Smooth muscle cell (in vitro differentiated cells): ENCODE measurements at regions not wholly inside any gene's neighbourhood (a gene's known extent, or its start where the extent isn't known, plus 50 kb on each side); places are given as distances from the start of the nearest gene placed in this dataset.

Experiments
- DNase-seq: peaks from one replicate; lab custom pipeline; 2025; ENCODE audit not compliant: unreplicated experiment; lab: John Stamatoyannopoulos, UW
- H2AFZ ChIP-seq: fragments of 200-600 bp; sonication (generic); 2 replicates; pipeline ENCODE4 v1.6.0; 2016; ENCODE audit warnings: antibody characterized with exemption, low read depth, mild to moderate bottlenecking
- H3F3A ChIP-seq: fragments of 200-600 bp; sonication (generic); 2 replicates; pipeline ENCODE4 v1.6.0; 2017; ENCODE audit warnings: antibody characterized with exemption, low read depth
- H3K27ac ChIP-seq: fragments of 200-600 bp; sonication (generic); 2 replicates; pipeline ENCODE4 v1.5.1; 2016; ENCODE audit warnings: low read depth, mild to moderate bottlenecking
- H3K27me3 ChIP-seq: fragments of 200-600 bp; sonication (generic); 2 replicates; pipeline ENCODE4 v1.6.1; 2016; ENCODE audit warnings: low read depth, mild to moderate bottlenecking
- H3K36me3 ChIP-seq: fragments of 200-600 bp; sonication (generic); 2 replicates; pipeline ENCODE4 v1.5.1; 2016; ENCODE audit warnings: low read depth
- H3K4me1 ChIP-seq: fragments of 200-600 bp; sonication (generic); 2 replicates; pipeline ENCODE4 v1.5.1; 2016; ENCODE audit warnings: low read depth
- H3K4me2 ChIP-seq: fragments of 200-600 bp; sonication (generic); 2 replicates; pipeline ENCODE4 v1.6.0; 2016; ENCODE audit warnings: mild to moderate bottlenecking
- H3K4me3 ChIP-seq: fragments of 200-600 bp; sonication (generic); 2 replicates; pipeline ENCODE4 v1.5.1; 2016; ENCODE audit warnings: mild to moderate bottlenecking
- H3K79me2 ChIP-seq: fragments of 200-600 bp; sonication (generic); 2 replicates; pipeline ENCODE4 v1.6.0; 2016; ENCODE audit warnings: low read depth, mild to moderate bottlenecking
- H3K9ac ChIP-seq: fragments of 200-600 bp; sonication (generic); 2 replicates; pipeline ENCODE4 v1.6.0; 2016; ENCODE audit warnings: low read depth
- H3K9me3 ChIP-seq: fragments of 200-600 bp; sonication (generic); replicated peaks from 2 replicates; pipeline ENCODE4 v1.5.1; 2016; ENCODE audit warnings: low read depth
- H4K20me1 ChIP-seq: fragments of 200-600 bp; sonication (generic); 2 replicates; pipeline ENCODE4 v1.6.0; 2016; ENCODE audit warnings: low read depth
- WGBS: methylation state at CpG from one replicate; pipeline ENCODE4 v1.1.7; 2016; ENCODE audit warnings: low lambda C conversion rate; 5-methylcytosine and 5-hydroxymethylcytosine counted together
- TF ChIP-seq, protein P1 (sequence below): fragments of 200-600 bp; sonication (generic); IDR thresholded peaks from 2 replicates; pipeline ENCODE4 v1.5.1; 2017; ENCODE audit warnings: borderline replicate concordance, mild to moderate bottlenecking, antibody characterized with exemption; ENCODE audit not compliant: insufficient read depth, poor library complexity, severe bottlenecking

DNA sequence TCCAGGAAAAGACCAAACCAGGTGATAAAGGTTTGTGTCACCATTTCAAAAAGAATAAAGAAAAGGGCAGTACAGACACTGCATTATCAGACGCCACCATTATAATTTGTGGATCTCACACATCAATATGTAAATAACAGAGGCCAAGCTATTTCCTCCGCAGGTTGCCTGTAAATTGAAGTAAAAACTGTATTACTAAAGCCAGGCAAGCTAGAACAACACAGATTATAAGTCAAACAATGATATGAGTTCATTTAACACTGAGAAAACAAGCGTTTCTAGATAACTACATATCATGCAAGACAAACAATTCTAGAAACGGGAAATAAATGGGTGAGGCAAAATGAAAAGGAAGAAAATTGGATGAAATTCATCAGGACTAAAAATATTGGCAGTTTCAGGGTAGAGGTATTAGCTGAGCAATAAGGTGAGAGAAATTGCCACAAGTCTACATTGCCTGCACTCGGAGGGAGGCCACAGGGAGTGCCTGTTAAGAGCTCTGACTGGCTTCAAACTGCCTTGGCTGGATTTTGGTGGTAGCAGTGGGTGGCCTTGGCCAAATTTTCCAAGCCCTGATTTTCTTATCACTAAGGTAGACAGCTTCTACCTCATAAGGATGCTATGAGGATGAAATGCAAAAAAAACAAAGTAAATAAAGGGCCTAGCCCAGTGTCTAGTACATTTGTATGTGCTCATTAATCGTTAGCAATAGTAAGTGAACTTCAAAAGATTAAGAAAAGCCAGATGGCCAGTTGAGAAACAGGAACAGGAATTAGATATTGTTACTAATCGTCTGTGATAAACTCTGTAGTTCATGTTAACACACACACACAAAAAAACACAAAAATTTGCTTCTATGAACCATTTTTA is 240.0 kb upstream of the NFE2L3 start:
- no peak overlapping the region for H3K9ac ChIP-seq
- no peaks in the 10 kb centered on the region for H3K27me3 ChIP-seq
- H2AFZ ChIP-seq = no peak overlapping the region
- H3K79me2 ChIP-seq = no peaks in the 10 kb centered on the region
- no peaks in the 10 kb centered on the region for H3K4me1 ChIP-seq
- H3F3A ChIP-seq = no peaks in the 10 kb centered on the region
- H4K20me1 ChIP-seq = no peaks in the 10 kb centered on the region
- no peak for DNase-seq
- no peak overlapping the region for H3K4me3 ChIP-seq
- H3K27ac ChIP-seq = no peak overlapping the region
- no peaks in the 10 kb centered on the region for H3K9me3 ChIP-seq
- no peaks in the 10 kb centered on the region for H3K36me3 ChIP-seq
- TF ChIP-seq, protein P1, sequence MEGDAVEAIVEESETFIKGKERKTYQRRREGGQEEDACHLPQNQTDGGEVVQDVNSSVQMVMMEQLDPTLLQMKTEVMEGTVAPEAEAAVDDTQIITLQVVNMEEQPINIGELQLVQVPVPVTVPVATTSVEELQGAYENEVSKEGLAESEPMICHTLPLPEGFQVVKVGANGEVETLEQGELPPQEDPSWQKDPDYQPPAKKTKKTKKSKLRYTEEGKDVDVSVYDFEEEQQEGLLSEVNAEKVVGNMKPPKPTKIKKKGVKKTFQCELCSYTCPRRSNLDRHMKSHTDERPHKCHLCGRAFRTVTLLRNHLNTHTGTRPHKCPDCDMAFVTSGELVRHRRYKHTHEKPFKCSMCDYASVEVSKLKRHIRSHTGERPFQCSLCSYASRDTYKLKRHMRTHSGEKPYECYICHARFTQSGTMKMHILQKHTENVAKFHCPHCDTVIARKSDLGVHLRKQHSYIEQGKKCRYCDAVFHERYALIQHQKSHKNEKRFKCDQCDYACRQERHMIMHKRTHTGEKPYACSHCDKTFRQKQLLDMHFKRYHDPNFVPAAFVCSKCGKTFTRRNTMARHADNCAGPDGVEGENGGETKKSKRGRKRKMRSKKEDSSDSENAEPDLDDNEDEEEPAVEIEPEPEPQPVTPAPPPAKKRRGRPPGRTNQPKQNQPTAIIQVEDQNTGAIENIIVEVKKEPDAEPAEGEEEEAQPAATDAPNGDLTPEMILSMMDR = no peak
- 64% methylated on average over 7 of the region's 7 CpGs for WGBS
- no peak overlapping the region for H3K4me2 ChIP-seq

DNA sequence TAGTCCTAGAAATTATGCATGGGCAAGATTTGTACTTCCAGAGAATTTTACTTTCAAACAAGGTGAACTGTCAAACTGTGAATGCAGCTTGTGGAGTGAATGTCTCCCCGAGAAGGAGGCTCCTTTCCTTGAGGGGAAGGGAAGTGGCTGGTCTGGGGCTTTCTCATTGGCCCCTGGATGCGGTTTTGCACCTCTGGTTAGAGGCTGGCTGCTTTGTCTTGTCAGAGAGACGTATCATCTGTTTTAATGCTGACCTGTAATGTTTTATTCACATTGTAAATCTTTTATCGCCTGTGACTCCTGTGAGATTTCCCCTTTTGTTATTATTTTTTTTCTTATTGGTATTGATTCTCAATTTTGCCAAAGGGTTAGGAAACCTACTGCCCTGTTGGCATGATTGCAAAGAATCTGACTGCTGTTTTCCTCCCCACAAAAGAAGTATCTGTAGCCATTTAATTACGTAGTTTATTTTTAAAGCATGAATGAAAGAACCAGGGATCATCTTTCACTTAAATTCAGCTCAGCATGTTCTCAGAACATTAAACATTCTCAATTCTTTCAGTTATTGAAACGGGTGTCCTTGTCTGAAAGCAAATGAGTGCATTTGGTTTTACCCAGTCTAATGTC is 238.3 kb upstream of the NFE2L3 start:
- Histone ChIP-seq H3K9ac (no peak overlapping the region), H3K4me3 (no peak overlapping the region), H3K36me3 (no peaks in the 10 kb centered on the region), H3K27me3 (no peaks in the 10 kb centered on the region), H3K4me2 (no peak overlapping the region), H3K79me2 (no peaks in the 10 kb centered on the region), H3K27ac (no peak overlapping the region), H3K4me1 (no peaks in the 10 kb centered on the region), H3K9me3 (no peaks in the 10 kb centered on the region), H4K20me1 (no peaks in the 10 kb centered on the region), H3F3A (no peaks in the 10 kb centered on the region), H2AFZ (no peak overlapping the region)
- no peak for DNase-seq
- WGBS = 81% methylated on average over 6 of the region's 6 CpGs
- TF ChIP-seq, protein P1 = no peak

DNA sequence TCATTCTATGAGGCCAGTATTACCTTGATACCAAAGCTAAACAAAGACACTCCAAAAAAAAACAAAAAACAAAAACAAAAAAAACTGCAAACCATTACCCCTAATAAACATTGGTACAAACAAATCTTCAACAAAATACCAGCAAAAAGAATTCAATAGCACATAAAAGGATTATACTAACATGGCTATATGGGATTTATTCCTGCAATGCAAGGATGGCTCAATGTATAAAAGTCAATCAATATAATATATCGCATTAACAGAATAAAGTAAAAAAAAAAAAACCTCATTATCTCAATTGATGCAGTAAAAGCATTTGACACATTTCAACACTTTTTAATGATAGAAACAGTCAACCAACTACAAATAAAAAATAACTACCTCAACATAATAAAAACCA is 233.3 kb upstream of the NFE2L3 start:
- H4K20me1 ChIP-seq = no peaks in the 10 kb centered on the region
- no peak overlapping the region for H3K27ac ChIP-seq
- H3K36me3 ChIP-seq = no peaks in the 10 kb centered on the region
- H3K4me2 ChIP-seq = no peak overlapping the region
- H3K4me1 ChIP-seq = no peaks in the 10 kb centered on the region
- H3K9ac ChIP-seq = no peak overlapping the region
- no peak for DNase-seq
- H3K79me2 ChIP-seq = no peaks in the 10 kb centered on the region
- 97% methylated on average over 1 of the region's 1 CpG for WGBS
- H3F3A ChIP-seq = no peaks in the 10 kb centered on the region
- no peak overlapping the region for H3K4me3 ChIP-seq
- H3K9me3 ChIP-seq = no peaks in the 10 kb centered on the region
- H2AFZ ChIP-seq = no peak overlapping the region
- H3K27me3 ChIP-seq = no peaks in the 10 kb centered on the region
- TF ChIP-seq, protein P1 = no peak

DNA sequence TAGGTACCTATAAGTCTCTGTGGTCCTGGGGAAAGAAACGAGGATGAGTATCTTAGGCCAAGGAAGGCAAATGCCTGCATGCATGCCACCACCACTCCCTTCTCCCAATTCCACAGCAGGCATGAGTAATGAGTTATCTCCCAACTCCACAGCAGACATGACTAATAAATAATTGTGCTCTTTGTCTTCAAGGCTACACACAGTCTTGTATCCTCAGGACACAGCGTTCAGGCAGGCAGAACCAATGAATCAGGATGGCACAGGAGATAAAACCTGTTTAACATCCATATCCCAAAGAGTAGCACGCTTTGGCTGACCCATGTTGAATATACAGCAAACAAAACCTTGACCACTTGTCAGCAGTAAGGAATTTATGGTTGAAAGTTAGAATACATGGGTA is 229.7 kb upstream of the NFE2L3 start:
- H3K4me3 ChIP-seq = no peak overlapping the region
- DNase-seq = no peak
- no peak overlapping the region for H3K27ac ChIP-seq
- no peaks in the 10 kb centered on the region for H3F3A ChIP-seq
- no peak overlapping the region for H3K9ac ChIP-seq
- no peaks in the 10 kb centered on the region for H3K4me1 ChIP-seq
- H3K36me3 ChIP-seq = no peaks in the 10 kb centered on the region
- TF ChIP-seq, protein P1 = no peak
- H3K4me2 ChIP-seq = no peak overlapping the region
- no peaks in the 10 kb centered on the region for H3K9me3 ChIP-seq
- no peaks in the 10 kb centered on the region for H3K79me2 ChIP-seq
- H3K27me3 ChIP-seq = no peaks in the 10 kb centered on the region
- H2AFZ ChIP-seq = no peak overlapping the region
- WGBS = 67% methylated on average over 3 of the region's 3 CpGs
- H4K20me1 ChIP-seq = no peaks in the 10 kb centered on the region
